Neuronal stem cell (in vitro differentiated cells): ENCODE measurements at regions not wholly inside any gene's neighbourhood (a gene's known extent, or its start where the extent isn't known, plus 50 kb on each side); places are given as distances from the start of the nearest gene placed in this dataset.

Experiments
- DNase-seq: peaks from one replicate; pipeline ENCODE4 v3.0.0-alpha.2; 2013; ENCODE audit warnings: low spot score
- H2AFZ ChIP-seq: one replicate; pipeline ENCODE4 v1.6.1; 2013; ENCODE audit warnings: mild to moderate bottlenecking, low read length, inconsistent platforms
- H2AK5ac ChIP-seq: 2 replicates; pipeline ENCODE4 v1.6.1; 2013; ENCODE audit warnings: low read depth, mild to moderate bottlenecking, inconsistent platforms, low read length, moderate library complexity, mixed read lengths
- H2BK120ac ChIP-seq: 2 replicates; pipeline ENCODE4 v1.6.1; 2013; ENCODE audit warnings: low read depth, mild to moderate bottlenecking, inconsistent platforms, low read length, moderate library complexity, mixed read lengths
- H2BK12ac ChIP-seq: one replicate; pipeline ENCODE4 v1.6.1; 2013; ENCODE audit warnings: low read length, inconsistent platforms
- H2BK15ac ChIP-seq: 2 replicates; pipeline ENCODE4 v1.6.1; 2013; ENCODE audit warnings: mild to moderate bottlenecking, low read length, inconsistent platforms, mixed read lengths
- H2BK5ac ChIP-seq: one replicate; pipeline ENCODE4 v1.6.1; 2013; ENCODE audit warnings: inconsistent platforms, mild to moderate bottlenecking, low read length, moderate library complexity
- H3K14ac ChIP-seq: one replicate; pipeline ENCODE4 v1.6.1; 2013; ENCODE audit warnings: low read length, inconsistent platforms
- H3K18ac ChIP-seq: 2 replicates; pipeline ENCODE4 v1.6.1; 2013; ENCODE audit warnings: low read length, inconsistent platforms
- H3K23ac ChIP-seq: 2 replicates; pipeline ENCODE4 v1.6.1; 2013; ENCODE audit warnings: low read depth, mild to moderate bottlenecking, mixed read lengths, low read length, inconsistent platforms; ENCODE audit not compliant: poor library complexity
- H3K27ac ChIP-seq: replicated peaks from 3 replicates; pipeline ENCODE4 v1.5.1; 2013; ENCODE audit warnings: low read length, inconsistent platforms
- H3K27me3 ChIP-seq, 3 experiments: 2 replicates each; pipeline ENCODE4 v1.6.1; 2013; ENCODE audit warnings: low read length in 3 of 3, mild to moderate bottlenecking in 2 of 3, inconsistent platforms in 1 of 3, low read depth in 1 of 3, mixed read lengths in 1 of 3, moderate library complexity in 1 of 3; ENCODE audit not compliant: control insufficient read depth in 3 of 3, insufficient read depth in 3 of 3
- H3K36me3 ChIP-seq, 2 donors: replicated peaks in 1 of 2; 2 replicates each; pipeline ENCODE4 v1.6.1; 2013; ENCODE audit warnings: low read length in 2 of 2; ENCODE audit not compliant: control insufficient read depth in 2 of 2, insufficient read depth in 2 of 2
- H3K4ac ChIP-seq: 2 replicates; pipeline ENCODE4 v1.6.1; 2013; ENCODE audit warnings: inconsistent platforms, mild to moderate bottlenecking, low read length, moderate library complexity
- H3K4me1 ChIP-seq, 2 donors: 1 replicate in 1 of 2; 2 replicates in 1 of 2; pipeline ENCODE4 v1.6.1; 2013; ENCODE audit warnings: low read length in 2 of 2, low read depth in 1 of 2; ENCODE audit not compliant: control insufficient read depth in 2 of 2, insufficient read depth in 1 of 2
- H3K4me2 ChIP-seq: one replicate; pipeline ENCODE4 v1.6.1; 2013; ENCODE audit warnings: mild to moderate bottlenecking, low read length, inconsistent platforms; ENCODE audit not compliant: insufficient read depth, poor library complexity, severe bottlenecking
- H3K4me3 ChIP-seq, 2 donors: 2 replicates each; pipeline ENCODE4 v1.5.1; 2013; ENCODE audit warnings: low read length in 2 of 2, mild to moderate bottlenecking in 2 of 2, inconsistent platforms in 1 of 2, moderate library complexity in 1 of 2
- H3K79me1 ChIP-seq: one replicate; pipeline ENCODE4 v1.6.1; 2013; ENCODE audit warnings: low read depth, mild to moderate bottlenecking, inconsistent platforms, low read length, moderate library complexity
- H3K9ac ChIP-seq: one replicate; pipeline ENCODE4 v1.6.1; 2013; ENCODE audit warnings: mild to moderate bottlenecking, low read depth, low read length, inconsistent platforms; ENCODE audit not compliant: poor library complexity
- H3K9me3 ChIP-seq, 2 donors: replicated peaks in 1 of 2; 2 replicates each; pipeline versions ENCODE3 to v1.6.1; 2013; ENCODE audit warnings: low read length in 2 of 2, mild to moderate bottlenecking in 2 of 2, inconsistent platforms in 1 of 2, low read depth in 1 of 2, mixed read lengths in 1 of 2, moderate library complexity in 1 of 2; ENCODE audit not compliant: control insufficient read depth in 2 of 2, insufficient read depth in 1 of 2
- H4K8ac ChIP-seq: one replicate; pipeline ENCODE4 v1.6.1; 2013; ENCODE audit warnings: low read depth, mild to moderate bottlenecking, inconsistent platforms, low read length, moderate library complexity
- H4K91ac ChIP-seq: one replicate; pipeline ENCODE4 v1.6.1; 2013; ENCODE audit warnings: low read length, low read depth, mild to moderate bottlenecking, inconsistent platforms; ENCODE audit not compliant: poor library complexity
- WGBS, 2 donors: extraction: QIAGEN DNeasy Blood & Tissue Kit; methylation state at CpG; one replicate each; pipeline ENCODE4 v1.1.7; 2013; ENCODE audit warnings: missing lambda C conversion rate in 2 of 2, mixed read lengths in 1 of 2; ENCODE audit not compliant: insufficient read length in 2 of 2, insufficient replicate concordance in 1 of 2; ENCODE audit errors: extremely low coverage in 2 of 2; 5-methylcytosine and 5-hydroxymethylcytosine counted together

DNA sequence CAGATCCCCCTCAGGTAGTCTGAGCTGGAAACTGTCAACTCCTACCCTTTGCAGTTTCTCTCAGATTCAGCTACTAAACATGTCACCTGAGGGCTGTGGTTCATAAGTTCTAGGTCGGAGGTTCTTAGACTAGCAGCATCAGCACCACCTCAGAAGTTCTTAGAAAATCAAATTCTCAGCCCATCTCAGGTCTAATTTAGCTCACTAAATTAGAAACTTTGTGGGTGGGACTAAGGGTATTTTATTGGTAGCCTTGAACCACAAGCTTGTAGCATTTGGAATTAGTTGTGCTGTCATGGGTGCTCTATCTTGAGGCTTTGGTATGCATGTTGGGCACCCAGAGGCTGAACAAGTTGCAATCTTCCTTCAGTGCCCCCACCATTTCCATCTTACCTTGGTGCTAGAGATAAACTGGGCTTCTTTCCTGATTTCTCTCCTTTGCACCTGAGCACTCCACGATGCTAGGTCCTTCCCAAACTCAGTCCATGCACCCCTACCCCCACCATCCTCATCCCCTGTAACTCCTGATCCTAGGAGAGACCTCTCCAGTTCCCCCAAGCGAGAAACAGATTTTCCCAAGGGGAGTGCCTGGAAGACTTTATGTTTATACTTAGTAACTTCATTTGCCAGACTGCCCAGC, 54.2 kb downstream of the S1PR1 start:
- peaks cover 0 to 3% of the 10 kb centered on the region in 2 donors for H3K9me3 ChIP-seq
- H3K4me2 ChIP-seq, result no peak overlapping the region
- no peak for DNase-seq
- H2BK12ac ChIP-seq, result no peak overlapping the region
- H3K23ac ChIP-seq, result no peak overlapping the region
- H3K4me1 ChIP-seq, result peaks cover 5 to 7% of the 10 kb centered on the region in 2 donors
- H2BK15ac ChIP-seq, result no peak overlapping the region
- H3K4me3 ChIP-seq, result no peak overlapping the region
- no peak overlapping the region for H3K4ac ChIP-seq
- no peak overlapping the region for H4K8ac ChIP-seq
- H2BK5ac ChIP-seq, result no peak overlapping the region
- no peaks in the 10 kb centered on the region for H3K79me1 ChIP-seq
- H3K27ac ChIP-seq, result no peak overlapping the region
- peak overlapping the region; percentile 51 for H2AFZ ChIP-seq
- no peak overlapping the region for H2BK120ac ChIP-seq
- no CpG with 5 or more reads among the region's 3 CpGs for WGBS, 2 donors
- no peak overlapping the region for H4K91ac ChIP-seq
- H3K14ac ChIP-seq, result no peak overlapping the region
- no peak overlapping the region for H3K18ac ChIP-seq
- no peak overlapping the region for H2AK5ac ChIP-seq
- no peaks in the 10 kb centered on the region for H3K27me3 ChIP-seq
- H3K9ac ChIP-seq, result no peak overlapping the region
- no peaks in the 10 kb centered on the region for H3K36me3 ChIP-seq

DNA sequence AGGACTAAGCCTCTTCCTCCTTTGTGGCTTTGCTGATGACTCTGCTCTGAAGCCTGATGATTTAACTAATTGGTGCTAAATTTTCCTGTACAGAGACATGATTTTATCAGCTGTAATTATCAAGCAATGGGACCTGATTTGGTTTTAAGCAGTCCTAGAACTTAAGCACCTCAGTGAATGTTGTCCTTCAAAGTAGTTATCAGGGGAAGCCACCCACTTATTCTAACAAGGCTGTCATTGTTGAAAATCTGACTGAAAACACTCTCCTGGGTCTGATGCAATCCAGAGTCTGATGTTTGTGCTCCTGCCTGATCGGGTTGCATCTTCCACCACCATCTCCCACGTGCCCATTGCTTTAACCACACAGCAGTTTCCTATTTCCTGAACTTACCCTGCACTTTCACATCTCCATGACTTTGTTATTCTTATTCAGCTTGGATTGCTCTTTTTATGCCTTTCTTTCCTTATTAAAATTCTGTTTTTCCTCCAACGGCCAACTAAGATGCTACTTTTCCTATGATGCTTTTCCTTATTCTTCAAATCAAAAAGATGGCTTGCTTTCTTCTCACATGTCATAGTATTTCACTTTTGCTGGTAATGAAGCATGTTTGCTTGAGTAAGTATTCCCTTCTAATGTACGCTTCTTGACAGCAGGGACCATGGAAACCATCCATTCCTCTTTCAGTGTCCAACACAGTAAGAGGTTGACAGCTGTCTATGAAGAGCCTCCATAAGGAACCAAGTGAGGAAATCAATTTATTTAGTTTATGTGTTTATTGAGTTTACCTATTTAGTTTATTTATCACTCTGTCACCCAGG, 55.0 kb downstream of the S1PR1 start:
- Histone ChIP-seq H2BK5ac (no peak overlapping the region), H3K27ac (no peak overlapping the region), H2BK120ac (no peak overlapping the region), H2BK12ac (no peak overlapping the region), H3K4ac (no peak overlapping the region), H2AFZ (peak overlapping the region; percentile 51), H3K9me3 (no peaks in the 10 kb centered on the region), H4K91ac (no peak overlapping the region), H3K9ac (no peak overlapping the region), H3K23ac (no peak overlapping the region), H2AK5ac (no peak overlapping the region), H3K4me2 (no peak overlapping the region), H3K27me3 (no peaks in the 10 kb centered on the region), H3K79me1 (no peaks in the 10 kb centered on the region), H2BK15ac (no peak overlapping the region), H3K18ac (no peak overlapping the region), H3K4me1 (peaks cover 4 to 7% of the 10 kb centered on the region in 2 donors), H3K4me3 (no peak overlapping the region), H3K14ac (no peak overlapping the region), H3K36me3 (no peaks in the 10 kb centered on the region), H4K8ac (no peak overlapping the region)
- no peak for DNase-seq
- no CpG with 5 or more reads among the region's 4 CpGs for WGBS, 2 donors

DNA sequence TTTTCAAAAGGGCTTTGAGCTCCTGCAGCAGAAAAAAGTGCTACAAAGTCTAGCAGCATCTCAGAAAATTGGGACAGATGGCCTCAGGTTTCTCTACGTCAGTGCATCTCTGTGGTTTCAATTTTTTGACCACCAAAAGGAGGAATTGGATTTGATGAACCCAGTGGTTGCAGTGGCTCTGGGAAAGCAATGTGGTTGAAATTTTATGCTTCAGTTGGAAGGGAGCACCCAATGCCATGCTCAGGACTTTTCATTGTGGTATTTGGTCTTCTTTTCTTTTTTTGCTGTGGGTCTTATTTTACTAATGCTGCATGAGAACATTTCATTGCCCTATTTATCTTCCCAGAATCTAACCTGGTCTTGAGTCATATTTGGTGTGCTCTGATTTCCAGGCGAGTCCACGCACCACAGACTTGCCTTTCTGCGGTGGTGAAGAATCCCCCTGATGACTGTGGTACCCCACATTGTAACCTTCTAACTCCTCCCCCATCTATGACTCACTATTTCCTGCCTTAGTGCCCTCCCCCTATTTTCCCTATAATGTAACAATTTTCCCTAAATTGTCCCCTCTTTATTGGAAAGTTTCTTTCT, 56.7 kb downstream of the S1PR1 start:
- peaks cover 4 to 7% of the 10 kb centered on the region in 2 donors for H3K4me1 ChIP-seq
- no peaks in the 10 kb centered on the region for H3K27me3 ChIP-seq
- H4K8ac ChIP-seq, result no peak overlapping the region
- no peaks in the 10 kb centered on the region for H3K36me3 ChIP-seq
- H2AFZ ChIP-seq, result peak overlapping the region; percentile 45
- no peaks in the 10 kb centered on the region for H3K9me3 ChIP-seq
- DNase-seq, result no peak
- no peaks in the 10 kb centered on the region for H3K79me1 ChIP-seq
- H3K14ac ChIP-seq, result no peak overlapping the region
- WGBS, 2 donors, result no CpG with 5 or more reads among the region's 4 CpGs
- no peak overlapping the region for H2BK5ac ChIP-seq
- H3K4me2 ChIP-seq, result no peak overlapping the region
- H3K9ac ChIP-seq, result no peak overlapping the region
- H3K4ac ChIP-seq, result no peak overlapping the region
- H3K4me3 ChIP-seq, result no peak overlapping the region
- no peak overlapping the region for H2BK120ac ChIP-seq
- H4K91ac ChIP-seq, result no peak overlapping the region
- no peak overlapping the region for H2AK5ac ChIP-seq
- H2BK12ac ChIP-seq, result no peak overlapping the region
- no peak overlapping the region for H3K23ac ChIP-seq
- no peak overlapping the region for H3K27ac ChIP-seq
- H2BK15ac ChIP-seq, result no peak overlapping the region
- no peak overlapping the region for H3K18ac ChIP-seq

DNA sequence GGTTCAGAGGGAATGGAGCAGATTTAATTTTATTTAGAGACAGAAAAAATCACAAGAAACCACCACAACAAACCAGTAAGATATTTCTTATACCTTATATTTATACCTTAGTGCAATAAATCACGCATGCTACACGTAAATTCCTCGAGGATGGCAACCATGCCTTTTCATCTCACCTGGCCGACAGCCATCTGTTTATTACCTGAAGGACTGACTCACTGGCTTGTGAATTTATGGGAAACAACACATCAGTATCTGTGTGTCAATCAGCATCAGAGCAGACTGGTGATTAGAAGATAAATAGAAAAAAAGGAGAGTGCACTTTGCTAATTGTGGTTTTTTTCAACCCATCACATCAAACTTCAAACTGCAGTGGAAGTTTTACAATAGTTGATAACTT, 58.4 kb downstream of the S1PR1 start:
- H3K4me2 ChIP-seq, result no peak overlapping the region
- H2AK5ac ChIP-seq, result no peak overlapping the region
- no peak overlapping the region for H3K4ac ChIP-seq
- H3K4me1 ChIP-seq, result peaks cover 4 to 7% of the 10 kb centered on the region in 2 donors
- no peak overlapping the region for H2BK120ac ChIP-seq
- H3K27ac ChIP-seq, result no peak overlapping the region
- H3K14ac ChIP-seq, result no peak overlapping the region
- H4K8ac ChIP-seq, result no peak overlapping the region
- H4K91ac ChIP-seq, result no peak overlapping the region
- H2AFZ ChIP-seq, result no peak overlapping the region
- no peaks in the 10 kb centered on the region for H3K9me3 ChIP-seq
- H3K4me3 ChIP-seq, result no peak overlapping the region
- H3K9ac ChIP-seq, result no peak overlapping the region
- H3K36me3 ChIP-seq, result no peaks in the 10 kb centered on the region
- no peak for DNase-seq
- no peak overlapping the region for H2BK12ac ChIP-seq
- no CpG with 5 or more reads among the region's 4 CpGs for WGBS, 2 donors
- no peak overlapping the region for H2BK5ac ChIP-seq
- no peak overlapping the region for H3K23ac ChIP-seq
- H3K27me3 ChIP-seq, result no peaks in the 10 kb centered on the region
- no peak overlapping the region for H2BK15ac ChIP-seq
- H3K79me1 ChIP-seq, result no peaks in the 10 kb centered on the region
- no peak overlapping the region for H3K18ac ChIP-seq
